H1 (cell line): ENCODE measurements at regions not wholly inside any gene's neighbourhood (a gene's known extent, or its start where the extent isn't known, plus 50 kb on each side); places are given as distances from the start of the nearest gene placed in this dataset.

Source experiments
- CEBPB ChIP-seq: IDR thresholded peaks from 2 replicates; pipeline ENCODE4 v1.6.1; 2012; ENCODE audit warnings: low read depth, low read length
- EZH2 ChIP-seq: fragments of 200-600 bp; sonication (generic); IDR thresholded peaks from 2 replicates; pipeline ENCODE4 v1.7.1; 2012; ENCODE audit warnings: low read depth, mild to moderate bottlenecking, moderate library complexity, low read length, inconsistent platforms; ENCODE audit not compliant: severe bottlenecking
- FOSL1 ChIP-seq: IDR thresholded peaks from 2 replicates; pipeline ENCODE4 v1.6.1; 2011; ENCODE audit warnings: mild to moderate bottlenecking, low read depth, low read length, moderate library complexity; ENCODE audit not compliant: insufficient read depth
- PHF8 ChIP-seq: fragments of 200-600 bp; sonication (generic); conservative IDR thresholded peaks from 2 replicates; pipeline ENCODE4 v1.7.1; 2012; ENCODE audit warnings: low read depth, mild to moderate bottlenecking, inconsistent platforms, low read length, moderate library complexity
- POLR2A ChIP-seq, 2 experiments: IDR thresholded peaks; 1 replicate in 1 of 2; 2 replicates in 1 of 2; pipeline ENCODE4 v1.6.1; 2011; ENCODE audit warnings: low read depth in 2 of 2, low read length in 2 of 2, mild to moderate bottlenecking in 2 of 2; ENCODE audit errors: control extremely low read depth in 1 of 2
- TF ChIP-seq, protein P1 (sequence below), 3 experiments: IDR thresholded peaks; 1 replicate in 2 of 3; 2 replicates in 1 of 3; pipeline versions ENCODE4 v1.5.1 to v1.6.1; 2011; ENCODE audit warnings: low read length in 3 of 3, mild to moderate bottlenecking in 3 of 3, inconsistent platforms in 2 of 3, low read depth in 1 of 3, moderate library complexity in 1 of 3; ENCODE audit not compliant: insufficient read depth in 1 of 3; ENCODE audit errors: control extremely low read depth in 1 of 3

DNA sequence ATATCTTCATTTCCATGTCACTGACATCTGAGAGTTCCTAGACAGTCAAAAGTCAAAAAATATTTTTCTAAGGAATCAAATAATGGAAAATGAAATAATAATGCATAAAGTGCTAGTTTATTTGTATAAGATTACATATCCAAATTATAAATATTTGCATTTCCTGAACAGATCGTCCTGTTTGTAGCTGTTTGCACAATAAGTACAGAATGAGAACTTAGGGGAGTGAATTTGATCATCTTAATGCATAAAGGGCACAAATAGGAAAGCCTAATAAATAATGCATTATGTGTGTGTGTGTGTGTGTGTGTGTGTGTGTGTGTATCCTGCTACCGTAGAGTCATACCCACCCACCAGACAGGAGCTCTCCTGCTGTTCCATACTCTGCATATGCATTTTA lies 521.0 kb upstream of the EPHA7 start:
- TF ChIP-seq EZH2 (no peak), FOSL1 (no peak), PHF8 (no peak), CEBPB (no peak), POLR2A (IDR thresholded peaks at IDR 0.05; ENCODE audit: control extremely low read depth in 1 of 2, low read depth in 2 of 2, low read length in 2 of 2) (no peak)
- TF ChIP-seq, protein P1, sequence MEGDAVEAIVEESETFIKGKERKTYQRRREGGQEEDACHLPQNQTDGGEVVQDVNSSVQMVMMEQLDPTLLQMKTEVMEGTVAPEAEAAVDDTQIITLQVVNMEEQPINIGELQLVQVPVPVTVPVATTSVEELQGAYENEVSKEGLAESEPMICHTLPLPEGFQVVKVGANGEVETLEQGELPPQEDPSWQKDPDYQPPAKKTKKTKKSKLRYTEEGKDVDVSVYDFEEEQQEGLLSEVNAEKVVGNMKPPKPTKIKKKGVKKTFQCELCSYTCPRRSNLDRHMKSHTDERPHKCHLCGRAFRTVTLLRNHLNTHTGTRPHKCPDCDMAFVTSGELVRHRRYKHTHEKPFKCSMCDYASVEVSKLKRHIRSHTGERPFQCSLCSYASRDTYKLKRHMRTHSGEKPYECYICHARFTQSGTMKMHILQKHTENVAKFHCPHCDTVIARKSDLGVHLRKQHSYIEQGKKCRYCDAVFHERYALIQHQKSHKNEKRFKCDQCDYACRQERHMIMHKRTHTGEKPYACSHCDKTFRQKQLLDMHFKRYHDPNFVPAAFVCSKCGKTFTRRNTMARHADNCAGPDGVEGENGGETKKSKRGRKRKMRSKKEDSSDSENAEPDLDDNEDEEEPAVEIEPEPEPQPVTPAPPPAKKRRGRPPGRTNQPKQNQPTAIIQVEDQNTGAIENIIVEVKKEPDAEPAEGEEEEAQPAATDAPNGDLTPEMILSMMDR (IDR thresholded peaks at IDR 0.05; ENCODE audit: control extremely low read depth in 1 of 3, insufficient read depth in 1 of 3, low read depth in 1 of 3, low read length in 3 of 3), result no peak
